Spleen (tissue), 11 donors: ENCODE measurements at regions not wholly inside any gene's neighbourhood (a gene's known extent, or its start where the extent isn't known, plus 50 kb on each side); places are given as distances from the start of the nearest gene placed in this dataset.

Experiments used
- DNase-seq: peaks from one replicate; pipeline ENCODE4 v3.0.0-alpha.2; 2020
- H3K27ac ChIP-seq, 8 donors: fragments of 200-600 bp; sonication (generic) in 7 of 8; 1 replicate in 4 of 8; 2 replicates in 4 of 8; pipeline versions ENCODE4 v1.5.0 to v1.8.0; 2016 to 2021; ENCODE audit warnings: inconsistent platforms in 4 of 8, mild to moderate bottlenecking in 4 of 8, moderate library complexity in 1 of 8
- H3K27me3 ChIP-seq, 7 donors: fragments of 200-600 bp; sonication (generic) in 6 of 7; replicated peaks in 1 of 7; 1 replicate in 4 of 7; 2 replicates in 3 of 7; pipeline versions ENCODE4 v1.5.0 to v1.8.0; 2016 to 2021; ENCODE audit warnings: inconsistent platforms in 3 of 7, mild to moderate bottlenecking in 1 of 7
- H3K36me3 ChIP-seq, 6 donors: fragments of 200-600 bp; sonication (generic) in 5 of 6; 1 replicate in 4 of 6; 2 replicates in 2 of 6; pipeline versions ENCODE4 v1.5.0 to v1.8.0; 2016 to 2021; ENCODE audit warnings: inconsistent platforms in 2 of 6
- H3K4me1 ChIP-seq, 6 donors: fragments of 200-600 bp; sonication (generic) in 5 of 6; 1 replicate in 3 of 6; 2 replicates in 3 of 6; pipeline versions ENCODE4 v1.5.0 to v1.8.0; 2016 to 2021; ENCODE audit warnings: inconsistent platforms in 3 of 6
- H3K4me3 ChIP-seq, 8 donors: fragments of 200-600 bp; sonication (generic) in 7 of 8; 1 replicate in 4 of 8; 2 replicates in 4 of 8; pipeline versions ENCODE4 v1.5.0 to v1.8.0; 2016 to 2021; ENCODE audit warnings: inconsistent platforms in 4 of 8, mild to moderate bottlenecking in 4 of 8, moderate library complexity in 2 of 8
- H3K9me3 ChIP-seq, 8 donors: fragments of 200-600 bp; sonication (generic) in 7 of 8; 1 replicate in 4 of 8; 2 replicates in 4 of 8; pipeline versions ENCODE4 v1.5.0 to v1.8.0; 2016 to 2021; ENCODE audit warnings: inconsistent platforms in 4 of 8
- CTCF ChIP-seq, 11 experiments: fragments of 200-600 bp in 7 of 11; fragments of 450-650 bp in 4 of 11; sonication (generic) in 4 of 11; IDR thresholded peaks in 8 of 11; conservative IDR thresholded peaks in 3 of 11; 1 replicate in 7 of 11; 2 replicates in 4 of 11; pipeline versions ENCODE4 v1.4.0 to v1.8.0; 2016 to 2021; ENCODE audit warnings: antibody characterized with exemption in 11 of 11, inconsistent platforms in 4 of 11, mild to moderate bottlenecking in 1 of 11
- POLR2A ChIP-seq, 3 donors: fragments of 450-650 bp; IDR thresholded peaks; one replicate each; pipeline ENCODE4 v1.5.1; 2017; ENCODE audit warnings: antibody characterized with exemption in 3 of 3, mild to moderate bottlenecking in 1 of 3
- POLR2AphosphoS5 ChIP-seq, 3 donors: sonication (generic); formaldehyde crosslinking; IDR thresholded peaks; one replicate each; pipeline ENCODE4 v1.5.1; 2017; ENCODE audit warnings: antibody characterized with exemption in 3 of 3
- WGBS, 5 donors: extraction: QIAGEN DNeasy Blood & Tissue Kit in 3 of 5; methylation state at CpG; one replicate each; pipeline versions ENCODE4 v1.1.5 to v1.1.7; 2013 to 2018; 5-methylcytosine and 5-hydroxymethylcytosine counted together
- intact Hi-C: fragments of 100-400 bp; cut with DNase I; formaldehyde crosslinking; loops from one replicate; pipeline ENCODE4 v1.15.0; 2023; ENCODE audit warnings: low total_unique reads
- donor health status: healthy with polysubstance abuse.
- donor health status: DM: no; HTN: no; CAD: no; lungs with moderate emphysema.
- donor health status: DM: no; HTN: no; CAD: no.
- donor health status: Bipolar disorder and iron deficiency.
- donor health status: healthy.
- donor health status: DM: no; HTN: no; CAD: no.
- donor health status: DM: yes; HTN: yes; CAD: no.

DNA sequence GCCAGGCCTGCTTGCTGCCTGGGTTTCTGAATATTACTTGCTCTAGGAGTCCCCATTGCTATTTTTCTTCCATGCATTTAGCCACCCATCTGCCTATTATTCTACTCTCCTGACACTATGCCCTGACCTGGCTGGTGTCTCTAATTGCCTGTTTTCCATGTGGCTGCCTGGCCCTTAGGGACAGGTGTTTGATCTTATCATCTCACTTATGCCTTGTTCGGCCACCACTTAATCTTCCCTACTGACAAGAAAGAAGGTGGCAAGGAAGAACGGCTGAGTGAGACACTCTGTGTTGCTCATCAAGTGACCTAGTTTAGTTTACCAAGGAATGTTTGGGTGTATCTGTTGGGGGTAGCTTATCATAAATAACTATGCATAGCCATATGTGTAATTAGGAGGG is 50.4 kb upstream of the RAPH1 start:
- DNase-seq = no peak
- Histone ChIP-seq H3K4me3 (no peak overlapping the region), H3K4me1 (peaks cover 0 to 6% (median 0%) of the 10 kb centered on the region in 6 donors), H3K27me3 (peaks cover 0 to 8% (median 0%) of the 10 kb centered on the region in 7 donors), H3K36me3 (no peaks in the 10 kb centered on the region), H3K27ac (no peak overlapping the region), H3K9me3 (no peaks in the 10 kb centered on the region)
- TF ChIP-seq CTCF (IDR thresholded peaks at IDR 0.05 in 8 of 11, conservative IDR thresholded peaks at IDR 0.05 in 3 of 11) (no peak), POLR2AphosphoS5 (IDR thresholded peaks at IDR 0.05) (no peak), POLR2A (IDR thresholded peaks at IDR 0.05) (no peak)
- 72 to 88% (median 82%) methylated on average over 2 of the region's 2 CpGs for WGBS, 5 donors
- intact Hi-C loops = no loop called here

- TF ChIP-seq CTCF (IDR thresholded peaks at IDR 0.05 in 8 of 11, conservative IDR thresholded peaks at IDR 0.05 in 3 of 11) (no peak), POLR2A (IDR thresholded peaks at IDR 0.05) (no peak), POLR2AphosphoS5 (IDR thresholded peaks at IDR 0.05) (no peak)
- H3K4me1 ChIP-seq = peaks cover 0 to 6% (median 0%) of the 10 kb centered on the region in 6 donors
- DNase-seq = no peak
- H3K4me3 ChIP-seq = no peak overlapping the region
- H3K27ac ChIP-seq = no peak overlapping the region
- peaks cover 0 to 12% (median 0%) of the 10 kb centered on the region in 7 donors for H3K27me3 ChIP-seq
- no peaks in the 10 kb centered on the region for H3K9me3 ChIP-seq
- no peaks in the 10 kb centered on the region for H3K36me3 ChIP-seq
- WGBS, 5 donors = 68 to 90% (median 80%) methylated on average over 6 of the region's 6 CpGs
- intact Hi-C loops = no loop called here
Measured at GRCh38 chr2:203586206-203586605, 51.1 kb upstream of the RAPH1 start.

DNA sequence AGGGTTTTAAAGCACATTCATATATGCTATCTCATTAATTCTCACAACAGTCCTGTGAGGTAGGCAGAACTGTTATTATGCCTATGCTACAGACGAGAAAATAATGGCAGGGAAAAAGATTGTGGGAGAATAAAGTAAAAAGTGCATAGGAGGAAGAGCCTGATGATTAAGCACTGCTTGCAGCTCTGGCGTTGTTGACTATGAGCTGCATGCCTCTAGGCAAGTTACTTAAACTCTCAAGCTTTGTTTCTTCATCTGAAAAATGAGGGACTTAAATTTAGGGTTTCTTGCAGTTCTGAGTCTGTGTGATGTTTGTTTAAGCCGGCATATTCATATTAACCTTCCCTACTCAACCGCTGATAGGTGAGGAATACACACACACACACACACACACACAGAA is 51.6 kb upstream of the RAPH1 start:
- H3K4me3 ChIP-seq = no peak overlapping the region
- no peak overlapping the region for H3K27ac ChIP-seq
- no peaks in the 10 kb centered on the region for H3K36me3 ChIP-seq
- 81 to 95% (median 90%) methylated on average over 4 of the region's 4 CpGs for WGBS, 5 donors
- intact Hi-C loops = no loop called here
- H3K9me3 ChIP-seq = no peaks in the 10 kb centered on the region
- DNase-seq = no peak
- peaks cover 0 to 15% (median 0%) of the 10 kb centered on the region in 7 donors for H3K27me3 ChIP-seq
- TF ChIP-seq POLR2A (IDR thresholded peaks at IDR 0.05) (no peak), POLR2AphosphoS5 (IDR thresholded peaks at IDR 0.05) (no peak), CTCF (IDR thresholded peaks at IDR 0.05 in 8 of 11, conservative IDR thresholded peaks at IDR 0.05 in 3 of 11) (no peak)
- peaks cover 0 to 6% (median 0%) of the 10 kb centered on the region in 6 donors for H3K4me1 ChIP-seq

GRCh38 chr2:203590496-203590895 is 55.4 kb upstream of the RAPH1 start:
- H3K36me3 ChIP-seq = no peaks in the 10 kb centered on the region
- no peak for DNase-seq
- H3K4me3 ChIP-seq = no peak overlapping the region
- peaks cover 0 to 8% (median 0%) of the 10 kb centered on the region in 6 donors for H3K4me1 ChIP-seq
- no peak overlapping the region for H3K27ac ChIP-seq
- 47 to 85% (median 71%) methylated on average over 2 of the region's 2 CpGs for WGBS, 5 donors
- TF ChIP-seq POLR2AphosphoS5 (IDR thresholded peaks at IDR 0.05) (no peak), POLR2A (IDR thresholded peaks at IDR 0.05) (no peak), CTCF (IDR thresholded peaks at IDR 0.05 in 8 of 11, conservative IDR thresholded peaks at IDR 0.05 in 3 of 11) (no peak)
- no peaks in the 10 kb centered on the region for H3K9me3 ChIP-seq
- H3K27me3 ChIP-seq = peaks cover 0 to 27% (median 0%) of the 10 kb centered on the region in 7 donors
- intact Hi-C loops = no loop called here
